ENCODE measurements at regions not wholly inside any gene's neighbourhood (a gene's known extent, or its start where the extent isn't known, plus 50 kb on each side); places are given as distances from the start of the nearest gene placed in this dataset.

GRCh38 chr10:121654021-121654545 lies 55.8 kb upstream of the FGFR2 start:
- DNase-seq (ENCODE audit: low read depth in 1 of 2, low spot score in 1 of 2): no peak
- Histone ChIP-seq H3K27me3 (ENCODE audit: insufficient read depth, poor library complexity, severe bottlenecking) (peaks cover 3% of the 10 kb centered on the region), H3K27ac (replicated peaks) (no peak overlapping the region), H3K4me3 (replicated peaks; ENCODE audit: insufficient read depth, low read length) (no peak overlapping the region)
- TF ChIP-seq SPI1 (IDR thresholded peaks at IDR 0.05; ENCODE audit: borderline replicate concordance, low read depth): no peak
- no peak for TF ChIP-seq GABPA (IDR thresholded peaks at IDR 0.05; ENCODE audit: low read depth)
- no peak for TF ChIP-seq POLR2AphosphoS5 (IDR thresholded peaks at IDR 0.05; ENCODE audit: low read depth)
- no peak for TF ChIP-seq REST (IDR thresholded peaks at IDR 0.05; ENCODE audit: insufficient replicate concordance, low read depth)
- TF ChIP-seq CTCF (IDR thresholded peaks at IDR 0.05; ENCODE audit: insufficient read depth, low read length): no peak

- TF ChIP-seq POLR2AphosphoS5 (IDR thresholded peaks at IDR 0.05; ENCODE audit: low read depth): no peak
- TF ChIP-seq CTCF (IDR thresholded peaks at IDR 0.05; ENCODE audit: insufficient read depth, low read length): no peak
- TF ChIP-seq REST (IDR thresholded peaks at IDR 0.05; ENCODE audit: insufficient replicate concordance, low read depth): no peak
- no peak for TF ChIP-seq SPI1 (IDR thresholded peaks at IDR 0.05; ENCODE audit: borderline replicate concordance, low read depth)
- TF ChIP-seq GABPA (IDR thresholded peaks at IDR 0.05; ENCODE audit: low read depth): no peak
- no peak overlapping the region for H3K4me3 ChIP-seq (replicated peaks; ENCODE audit: insufficient read depth, low read length)
- H3K27ac ChIP-seq (replicated peaks): no peak overlapping the region
- peaks cover 3% of the 10 kb centered on the region for H3K27me3 ChIP-seq (ENCODE audit: insufficient read depth, poor library complexity, severe bottlenecking)
- no peak for DNase-seq (ENCODE audit: low read depth in 1 of 2, low spot score in 1 of 2)
Observed at GRCh38 chr10:121653608-121654007, 55.4 kb upstream of the FGFR2 start.

GRCh38 chr10:121648493-121648892 lies 50.2 kb upstream of the FGFR2 start:
- no peak for DNase-seq (ENCODE audit: low read depth in 1 of 2, low spot score in 1 of 2)
- TF ChIP-seq GABPA (IDR thresholded peaks at IDR 0.05; ENCODE audit: low read depth) (no peak), REST (IDR thresholded peaks at IDR 0.05; ENCODE audit: insufficient replicate concordance, low read depth) (no peak), SPI1 (IDR thresholded peaks at IDR 0.05; ENCODE audit: borderline replicate concordance, low read depth) (no peak), CTCF (IDR thresholded peaks at IDR 0.05; ENCODE audit: insufficient read depth, low read length) (no peak), POLR2AphosphoS5 (IDR thresholded peaks at IDR 0.05; ENCODE audit: low read depth) (no peak)
- Histone ChIP-seq H3K27ac (replicated peaks) (no peak overlapping the region), H3K4me3 (replicated peaks; ENCODE audit: insufficient read depth, low read length) (no peak overlapping the region), H3K27me3 (ENCODE audit: insufficient read depth, poor library complexity, severe bottlenecking) (peaks cover 6% of the 10 kb centered on the region)

All from HL-60 (cell line).